H9 (cell line): ENCODE measurements at regions not wholly inside any gene's neighbourhood (a gene's known extent, or its start where the extent isn't known, plus 50 kb on each side); places are given as distances from the start of the nearest gene placed in this dataset.

Source experiments
- DNase-seq: peaks from one replicate; pipeline ENCODE4 v3.0.0-alpha.2; 2017
- H2AFZ ChIP-seq: one replicate; pipeline ENCODE4 v1.6.1; 2013; ENCODE audit warnings: mild to moderate bottlenecking, low read length, control low read depth, moderate library complexity
- H2AK5ac ChIP-seq: 2 replicates; pipeline ENCODE4 v1.6.1; 2013; ENCODE audit warnings: low read length, control low read depth, mixed read lengths; ENCODE audit not compliant: insufficient read length
- H2BK120ac ChIP-seq: one replicate; pipeline ENCODE4 v1.6.1; 2013; ENCODE audit warnings: low read depth, mild to moderate bottlenecking, low read length, control low read depth, inconsistent platforms; ENCODE audit not compliant: poor library complexity, severe bottlenecking
- H2BK12ac ChIP-seq: 2 replicates; pipeline ENCODE4 v1.6.1; 2013; ENCODE audit warnings: low read length, control low read depth, mixed read lengths, low read depth; ENCODE audit not compliant: insufficient read length
- H2BK15ac ChIP-seq: 2 replicates; pipeline ENCODE4 v1.6.1; 2013; ENCODE audit warnings: low read depth, low read length, control low read depth
- H2BK20ac ChIP-seq: one replicate; pipeline ENCODE4 v1.6.1; 2013; ENCODE audit warnings: low read depth, mild to moderate bottlenecking, low read length, control low read depth, inconsistent platforms; ENCODE audit not compliant: poor library complexity, severe bottlenecking
- H2BK5ac ChIP-seq: 2 replicates; pipeline ENCODE4 v1.6.1; 2013; ENCODE audit warnings: low read length, control low read depth, mixed read lengths; ENCODE audit not compliant: insufficient read length
- H3K14ac ChIP-seq: 2 replicates; pipeline ENCODE4 v1.6.1; 2013; ENCODE audit warnings: low read length, control low read depth; ENCODE audit not compliant: insufficient read depth
- H3K18ac ChIP-seq: 2 replicates; pipeline ENCODE4 v1.6.1; 2013; ENCODE audit warnings: low read depth, mild to moderate bottlenecking, mixed read lengths, low read length, control low read depth; ENCODE audit not compliant: insufficient read length
- H3K23ac ChIP-seq: 2 replicates; pipeline ENCODE4 v1.6.1; 2013; ENCODE audit warnings: low read length, control low read depth, mixed read lengths, low read depth; ENCODE audit not compliant: insufficient read length
- H3K23me2 ChIP-seq: 2 replicates; pipeline ENCODE4 v1.6.1; 2013; ENCODE audit warnings: low read depth, mild to moderate bottlenecking, mixed read lengths, low read length, control low read depth; ENCODE audit not compliant: insufficient read length, poor library complexity, severe bottlenecking
- H3K27ac ChIP-seq: 2 replicates; pipeline ENCODE4 v1.5.1; 2013; ENCODE audit warnings: low read length, control low read depth, mixed read lengths, low read depth; ENCODE audit not compliant: insufficient read length
- H3K27me3 ChIP-seq: 2 replicates; pipeline ENCODE4 v1.6.1; 2013; ENCODE audit warnings: low read length, control low read depth, inconsistent platforms; ENCODE audit not compliant: insufficient read depth
- H3K4ac ChIP-seq: 2 replicates; pipeline ENCODE4 v1.6.1; 2013; ENCODE audit warnings: low read depth, mild to moderate bottlenecking, control low read depth, inconsistent platforms, low read length, moderate library complexity
- H3K4me1 ChIP-seq: 2 replicates; pipeline ENCODE4 v1.6.1; 2013; ENCODE audit warnings: low read length, control low read depth, inconsistent platforms; ENCODE audit not compliant: insufficient read depth
- H3K4me2 ChIP-seq: 2 replicates; pipeline ENCODE4 v1.6.1; 2013; ENCODE audit warnings: low read length, control low read depth, mixed read lengths; ENCODE audit not compliant: insufficient read length, insufficient read depth
- H3K56ac ChIP-seq: 2 replicates; pipeline ENCODE4 v1.6.1; 2013; ENCODE audit warnings: low read depth, mild to moderate bottlenecking, mixed read lengths, low read length, control low read depth; ENCODE audit not compliant: insufficient read length
- H3K79me1 ChIP-seq: 2 replicates; pipeline ENCODE4 v1.6.1; 2013; ENCODE audit warnings: low read depth, mild to moderate bottlenecking, moderate library complexity, low read length, control low read depth, inconsistent platforms; ENCODE audit not compliant: insufficient read depth, poor library complexity, severe bottlenecking
- H3K79me2 ChIP-seq: 2 replicates; pipeline ENCODE4 v1.6.1; 2013; ENCODE audit warnings: low read length, control low read depth, inconsistent platforms; ENCODE audit not compliant: insufficient read depth
- H3K9ac ChIP-seq: 2 replicates; pipeline ENCODE4 v1.6.1; 2013; ENCODE audit warnings: low read length, control low read depth, mixed read lengths; ENCODE audit not compliant: insufficient read length; ENCODE audit errors: extremely low read depth
- H3K9me3 ChIP-seq: one replicate; pipeline ENCODE4 v1.6.1; 2013; ENCODE audit warnings: low read depth, low read length, inconsistent platforms; ENCODE audit not compliant: control insufficient read depth
- H3T11ph ChIP-seq: one replicate; pipeline ENCODE4 v1.6.1; 2013; ENCODE audit warnings: mild to moderate bottlenecking, low read length, control low read depth, inconsistent platforms
- H4K20me1 ChIP-seq: one replicate; pipeline ENCODE4 v1.6.1; 2013; ENCODE audit not compliant: control insufficient read depth, insufficient read length, insufficient read depth
- H4K5ac ChIP-seq: 2 replicates; pipeline ENCODE4 v1.6.1; 2013; ENCODE audit warnings: low read depth, mild to moderate bottlenecking, mixed read lengths, low read length, control low read depth; ENCODE audit not compliant: insufficient read length
- H4K8ac ChIP-seq: replicated peaks from 2 replicates; pipeline ENCODE4 v1.6.1; 2013; ENCODE audit warnings: low read length, control low read depth, mixed read lengths, low read depth; ENCODE audit not compliant: insufficient read length
- H4K91ac ChIP-seq: 2 replicates; pipeline ENCODE4 v1.6.1; 2013; ENCODE audit warnings: low read depth, mild to moderate bottlenecking, moderate library complexity, mixed read lengths, low read length, control low read depth; ENCODE audit not compliant: insufficient read length
- H3K27ac Mint-ChIP-seq, 3 experiments: 2 replicates in 2 of 3; 3 replicates in 1 of 3; pipeline ENCODE4 v1.8.0; 2020 to 2021; ENCODE audit warnings: mixed read lengths in 3 of 3, mild to moderate bottlenecking in 1 of 3, moderate library complexity in 1 of 3
- H3K27me3 Mint-ChIP-seq: 2 replicates; pipeline ENCODE4 v1.8.0; 2021; ENCODE audit warnings: low read depth, mild to moderate bottlenecking, moderate library complexity, mixed read lengths
- H3K36me3 Mint-ChIP-seq, 3 experiments: 2 replicates in 2 of 3; 3 replicates in 1 of 3; pipeline ENCODE4 v1.8.0; 2020 to 2021; ENCODE audit warnings: low read depth in 3 of 3, mixed read lengths in 3 of 3; ENCODE audit not compliant: insufficient read depth in 1 of 3
- H3K4me1 Mint-ChIP-seq, 2 experiments: 2 replicates each; pipeline ENCODE4 v1.8.0; 2020; ENCODE audit warnings: mixed read lengths in 2 of 2
- H3K4me3 Mint-ChIP-seq, 2 experiments: 2 replicates in 1 of 2; 3 replicates in 1 of 2; pipeline ENCODE4 v1.8.0; 2020 to 2021; ENCODE audit warnings: mild to moderate bottlenecking in 2 of 2, mixed read lengths in 2 of 2, moderate library complexity in 1 of 2
- H3K9me3 Mint-ChIP-seq, 2 experiments: 2 replicates in 1 of 2; 3 replicates in 1 of 2; pipeline ENCODE4 v1.8.0; 2020; ENCODE audit warnings: mild to moderate bottlenecking in 2 of 2, mixed read lengths in 2 of 2, moderate library complexity in 1 of 2
- WGBS: extraction: QIAGEN DNeasy Blood & Tissue Kit; methylation state at CpG from one replicate; pipeline ENCODE4 v1.1.7; 2013; ENCODE audit warnings: missing lambda C conversion rate, low lambda C conversion rate, mixed read lengths; ENCODE audit not compliant: insufficient read length; ENCODE audit errors: extremely low coverage; 5-methylcytosine and 5-hydroxymethylcytosine counted together
- TF ChIP-seq, protein P1 (sequence below): fragments of 200-600 bp; sonication (generic); conservative IDR thresholded peaks from 3 replicates; pipeline ENCODE4 v1.8.0; 2021; ENCODE audit warnings: antibody characterized with exemption, mild to moderate bottlenecking

DNA sequence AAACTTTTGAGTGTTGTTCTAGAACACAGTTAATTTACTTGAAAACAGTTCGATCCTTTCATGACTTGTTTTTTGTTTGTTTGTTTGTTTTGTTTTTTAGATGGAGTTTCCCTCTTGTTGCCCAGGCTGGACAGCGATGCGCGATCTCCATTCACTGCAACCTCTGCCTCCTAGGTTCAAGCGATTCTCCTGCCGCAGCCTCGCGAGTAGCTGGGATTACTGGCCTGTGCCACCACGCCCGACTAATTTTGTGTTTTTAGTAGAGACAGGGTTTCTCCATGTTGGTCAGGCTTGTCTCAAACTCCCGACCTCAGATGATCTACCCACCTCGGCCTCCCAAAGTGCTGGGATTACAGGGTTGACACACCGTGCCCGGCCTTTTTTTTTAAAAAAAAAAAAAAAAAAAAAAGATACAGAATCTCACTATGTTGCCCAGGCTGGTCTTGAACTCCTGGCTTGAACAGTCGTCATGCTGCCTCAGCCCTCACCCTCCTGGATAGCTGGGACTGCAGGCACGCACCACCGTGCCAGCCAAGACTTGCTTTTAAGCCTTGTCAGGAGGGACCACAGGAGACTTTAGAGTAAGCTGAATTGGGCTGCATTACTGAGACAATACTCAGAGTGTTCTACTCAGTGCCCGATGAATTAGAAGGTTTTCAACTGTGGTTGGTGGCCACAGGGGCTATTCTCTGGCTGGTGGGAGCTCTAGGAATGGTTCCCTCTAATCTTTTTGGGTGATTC lies 76.7 kb upstream of the SLC22A16 start:
- no peak overlapping the region for H3K4ac ChIP-seq
- no peak overlapping the region for H3K4me2 ChIP-seq
- H3K79me2 ChIP-seq, result no peaks in the 10 kb centered on the region
- H3K23me2 ChIP-seq, result no peaks in the 10 kb centered on the region
- H4K91ac ChIP-seq, result no peak overlapping the region
- H2BK5ac ChIP-seq, result no peak overlapping the region
- Mint-ChIP-seq H3K27me3 (peaks cover 4% of the 10 kb centered on the region), H3K36me3 (peaks cover 0 to 10% (median 2%) of the 10 kb centered on the region in 3 experiments; a peak in 4 of 7 replicates), H3K4me3 (no peak overlapping the region), H3K27ac (no peak overlapping the region), H3K4me1 (peaks cover 11 to 20% of the 10 kb centered on the region in 2 experiments), H3K9me3 (peaks cover 16 to 21% of the 10 kb centered on the region in 2 experiments)
- H3K27me3 ChIP-seq, result no peaks in the 10 kb centered on the region
- no CpG with 5 or more reads among the region's 18 CpGs for WGBS
- no peak overlapping the region for H2BK20ac ChIP-seq
- TF ChIP-seq, protein P1, sequence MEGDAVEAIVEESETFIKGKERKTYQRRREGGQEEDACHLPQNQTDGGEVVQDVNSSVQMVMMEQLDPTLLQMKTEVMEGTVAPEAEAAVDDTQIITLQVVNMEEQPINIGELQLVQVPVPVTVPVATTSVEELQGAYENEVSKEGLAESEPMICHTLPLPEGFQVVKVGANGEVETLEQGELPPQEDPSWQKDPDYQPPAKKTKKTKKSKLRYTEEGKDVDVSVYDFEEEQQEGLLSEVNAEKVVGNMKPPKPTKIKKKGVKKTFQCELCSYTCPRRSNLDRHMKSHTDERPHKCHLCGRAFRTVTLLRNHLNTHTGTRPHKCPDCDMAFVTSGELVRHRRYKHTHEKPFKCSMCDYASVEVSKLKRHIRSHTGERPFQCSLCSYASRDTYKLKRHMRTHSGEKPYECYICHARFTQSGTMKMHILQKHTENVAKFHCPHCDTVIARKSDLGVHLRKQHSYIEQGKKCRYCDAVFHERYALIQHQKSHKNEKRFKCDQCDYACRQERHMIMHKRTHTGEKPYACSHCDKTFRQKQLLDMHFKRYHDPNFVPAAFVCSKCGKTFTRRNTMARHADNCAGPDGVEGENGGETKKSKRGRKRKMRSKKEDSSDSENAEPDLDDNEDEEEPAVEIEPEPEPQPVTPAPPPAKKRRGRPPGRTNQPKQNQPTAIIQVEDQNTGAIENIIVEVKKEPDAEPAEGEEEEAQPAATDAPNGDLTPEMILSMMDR, result no peak
- H3K9me3 ChIP-seq, result no peaks in the 10 kb centered on the region
- H2BK12ac ChIP-seq, result no peak overlapping the region
- H3K4me1 ChIP-seq, result no peaks in the 10 kb centered on the region
- no peaks in the 10 kb centered on the region for H4K20me1 ChIP-seq
- H3K23ac ChIP-seq, result no peak overlapping the region
- H3T11ph ChIP-seq, result no peak overlapping the region
- H3K27ac ChIP-seq, result no peak overlapping the region
- H4K8ac ChIP-seq, result no peak overlapping the region
- no peak overlapping the region for H2BK15ac ChIP-seq
- H3K18ac ChIP-seq, result no peak overlapping the region
- no peak overlapping the region for H2BK120ac ChIP-seq
- DNase-seq, result no peak
- no peak overlapping the region for H3K14ac ChIP-seq
- H4K5ac ChIP-seq, result no peak overlapping the region
- H3K79me1 ChIP-seq, result no peaks in the 10 kb centered on the region
- no peak overlapping the region for H2AFZ ChIP-seq
- no peak overlapping the region for H2AK5ac ChIP-seq
- no peak overlapping the region for H3K56ac ChIP-seq
- no peak overlapping the region for H3K9ac ChIP-seq
